ENCODE measurements at regions not wholly inside any gene's neighbourhood (a gene's known extent, or its start where the extent isn't known, plus 50 kb on each side); places are given as distances from the start of the nearest gene placed in this dataset.

GRCh38 chr1:22375601-22376000 is 76.0 kb upstream of the ZBTB40 start:
- Histone ChIP-seq H3K9me3 (peaks cover 0 to 12% (median 0%) of the 10 kb centered on the region in 3 donors), H3K27me3 (peaks cover 53% of the 10 kb centered on the region), H3K4me1 (no peaks in the 10 kb centered on the region), H3K36me3 (no peaks in the 10 kb centered on the region), H3K27ac (no peak overlapping the region), H3K4me3 (no peak overlapping the region)
- TF ChIP-seq POLR2A (IDR thresholded peaks at IDR 0.05), result no peak
- WGBS, 2 donors (ENCODE audit: low coverage in 1 of 2), result 100% methylated on average over 1 to 2 of the region's 9 CpGs
- no peak for ATAC-seq

- no peak overlapping the region for H3K4me3 ChIP-seq
- no peaks in the 10 kb centered on the region for H3K36me3 ChIP-seq
- H3K4me1 ChIP-seq, result no peaks in the 10 kb centered on the region
- ATAC-seq, result no peak
- TF ChIP-seq CTCF (IDR thresholded peaks at IDR 0.05), result no peak
- TF ChIP-seq POLR2A (IDR thresholded peaks at IDR 0.05), result no peak
- WGBS, 2 donors (ENCODE audit: low coverage in 1 of 2), result 77% methylated on average over 4 of the region's 5 CpGs; no CpG with 5 or more reads in 1 of the 2 donors
- no peak overlapping the region for H3K27ac ChIP-seq
- peaks cover 0 to 12% (median 0%) of the 10 kb centered on the region in 3 donors for H3K9me3 ChIP-seq
- H3K27me3 ChIP-seq, result peaks cover 53% of the 10 kb centered on the region
Observed at GRCh38 chr1:22376001-22376400, 75.7 kb upstream of the ZBTB40 start.

- H3K27ac ChIP-seq, result no peak overlapping the region
- H3K27me3 ChIP-seq, result peaks cover 52% of the 10 kb centered on the region
- H3K9me3 ChIP-seq, result peaks cover 0 to 12% (median 0%) of the 10 kb centered on the region in 3 donors
- H3K36me3 ChIP-seq, result no peaks in the 10 kb centered on the region
- no peaks in the 10 kb centered on the region for H3K4me1 ChIP-seq
- no peak overlapping the region for H3K4me3 ChIP-seq
- ATAC-seq, result no peak
- WGBS, 2 donors (ENCODE audit: low coverage in 1 of 2), result 81 to 100% methylated on average over 2 to 8 of the region's 8 CpGs
- no peak for TF ChIP-seq EP300 (IDR thresholded peaks at IDR 0.05)
- no peak for TF ChIP-seq POLR2A (IDR thresholded peaks at IDR 0.05)
- no peak for TF ChIP-seq POLR2AphosphoS5 (IDR thresholded peaks at IDR 0.05)
- no peak for TF ChIP-seq CTCF (IDR thresholded peaks at IDR 0.05)
Observed at GRCh38 chr1:22376546-22376945, 75.1 kb upstream of the ZBTB40 start.

GRCh38 chr1:22376976-22377375 is 74.7 kb upstream of the ZBTB40 start:
- Histone ChIP-seq H3K27ac (no peak overlapping the region), H3K27me3 (peaks cover 50% of the 10 kb centered on the region), H3K4me1 (no peaks in the 10 kb centered on the region), H3K9me3 (peaks cover 0 to 12% (median 0%) of the 10 kb centered on the region in 3 donors), H3K4me3 (no peak overlapping the region), H3K36me3 (no peaks in the 10 kb centered on the region)
- 78 to 94% methylated on average over 1 to 2 of the region's 3 CpGs for WGBS, 2 donors (ENCODE audit: low coverage in 1 of 2)
- TF ChIP-seq CTCF (IDR thresholded peaks at IDR 0.05) (no peak), EP300 (IDR thresholded peaks at IDR 0.05) (no peak), POLR2AphosphoS5 (IDR thresholded peaks at IDR 0.05) (no peak), POLR2A (IDR thresholded peaks at IDR 0.05) (no peak)
- no peak for ATAC-seq

- H3K4me1 ChIP-seq, result no peaks in the 10 kb centered on the region
- no peak overlapping the region for H3K4me3 ChIP-seq
- H3K36me3 ChIP-seq, result no peaks in the 10 kb centered on the region
- ATAC-seq, result no peak
- peaks cover 50% of the 10 kb centered on the region for H3K27me3 ChIP-seq
- H3K27ac ChIP-seq, result no peak overlapping the region
- TF ChIP-seq POLR2A (IDR thresholded peaks at IDR 0.05), result no peak
- no peak for TF ChIP-seq EP300 (IDR thresholded peaks at IDR 0.05)
- no peak for TF ChIP-seq CTCF (IDR thresholded peaks at IDR 0.05)
- no peak for TF ChIP-seq POLR2AphosphoS5 (IDR thresholded peaks at IDR 0.05)
- WGBS, 2 donors (ENCODE audit: low coverage in 1 of 2), result 70% methylated on average over 2 of the region's 7 CpGs; no CpG with 5 or more reads in 1 of the 2 donors
- no peaks in the 10 kb centered on the region for H3K9me3 ChIP-seq
Observed at GRCh38 chr1:22379566-22379965, 72.1 kb upstream of the ZBTB40 start.

Measured in gastroesophageal sphincter (tissue), 4 donors.